GM13977 (cell line): ENCODE measurements at regions not wholly inside any gene's neighbourhood (a gene's known extent, or its start where the extent isn't known, plus 50 kb on each side); places are given as distances from the start of the nearest gene placed in this dataset.
"Not testable (repeated sequence)": the region's sequence is repeated elsewhere in the genome, so short reads cannot be mapped to it uniquely, and the experiment has no call there.

Experiments
- DNase-seq: peaks from one replicate; pipeline ENCODE4 v3.0.0; 2012; ENCODE audit warnings: low spot score
- CTCF ChIP-seq: IDR thresholded peaks from 2 replicates; pipeline ENCODE4 v1.5.1; 2012; ENCODE audit warnings: mild to moderate bottlenecking, control low read depth; ENCODE audit not compliant: insufficient read depth; ENCODE audit errors: extremely low read depth, missing control alignments
- in situ Hi-C: fragments of 300-500 bp; cut with MboI; formaldehyde crosslinking; loops from one replicate; pipeline ENCODE4 v1.12.0; 2022; ENCODE audit warnings: low sequenced_read_pairs, low pct_unique_long_range_greater_than_20kb, mixed read lengths, inconsistent platforms; ENCODE audit not compliant: unreplicated experiment

GRCh38 chr6:82555801-82556200 lies 192.2 kb downstream of the TPBG start:
- no peak for TF ChIP-seq CTCF
- DNase-seq = no peak
- in situ Hi-C loops = no loop called here

DNA sequence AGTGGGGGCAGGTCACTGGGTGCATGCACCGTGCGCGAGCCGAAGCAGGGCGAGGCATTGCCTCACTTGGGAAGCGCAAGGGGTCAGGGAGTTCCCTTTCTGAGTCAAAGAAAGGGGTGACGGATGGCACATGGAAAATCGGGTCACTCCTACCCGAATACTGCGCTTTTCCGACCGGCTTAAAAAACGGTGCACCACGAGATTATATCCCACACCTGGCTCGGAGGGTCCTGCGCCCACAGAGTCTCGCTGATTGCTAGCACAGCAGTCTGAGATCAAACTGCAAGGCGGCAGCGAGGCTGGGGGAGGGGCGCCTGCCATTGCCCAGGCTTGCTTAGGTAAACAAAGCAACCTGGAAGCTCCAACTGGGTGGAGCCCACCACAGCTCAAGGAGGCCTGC lies 194.9 kb downstream of the TPBG start:
- DNase-seq, in situ Hi-C loops: not testable (repeated sequence)

- TF ChIP-seq CTCF = no peak
- DNase-seq = no peak
- in situ Hi-C loops = no loop called here
These were observed 204.0 kb downstream of the TPBG start for GRCh38 chr6:82567621-82568020.

GRCh38 chr6:82568290-82568993 lies 204.8 kb downstream of the TPBG start:
- in situ Hi-C loops = no loop called here
- TF ChIP-seq CTCF = no peak
- DNase-seq = no peak

GRCh38 chr6:82569022-82569421 lies 205.4 kb downstream of the TPBG start:
- no peak for DNase-seq
- no peak for TF ChIP-seq CTCF
- in situ Hi-C loops = no loop called here

GRCh38 chr6:82570083-82570482 lies 206.5 kb downstream of the TPBG start:
- no peak for TF ChIP-seq CTCF
- in situ Hi-C loops = no loop called here
- DNase-seq = no peak

- no peak for TF ChIP-seq CTCF
- no peak for DNase-seq
- in situ Hi-C loops = no loop called here
These were observed 207.8 kb downstream of the TPBG start for GRCh38 chr6:82571455-82571854.
